Vagina (tissue), 2 donors: ENCODE measurements at regions not wholly inside any gene's neighbourhood (a gene's known extent, or its start where the extent isn't known, plus 50 kb on each side); places are given as distances from the start of the nearest gene placed in this dataset.

Source experiments
- DNase-seq, 2 donors: peaks; one replicate each; pipeline ENCODE4 v3.0.0-alpha.2; 2017; ENCODE audit errors: extremely low spot score in 2 of 2
- H3K27ac ChIP-seq: fragments of 200-600 bp; sonication (generic); one replicate; pipeline ENCODE4 v1.5.1; 2019
- H3K27me3 ChIP-seq: fragments of 200-600 bp; sonication (generic); one replicate; pipeline ENCODE4 v1.5.1; 2019
- H3K36me3 ChIP-seq, 2 donors: fragments of 200-600 bp; sonication (generic); one replicate each; pipeline ENCODE4 v1.5.1; 2017 to 2019
- H3K4me1 ChIP-seq: fragments of 200-600 bp; sonication (generic); one replicate; pipeline ENCODE4 v1.5.1; 2019
- H3K4me3 ChIP-seq, 2 donors: fragments of 200-600 bp; sonication (generic); 1 replicate in 1 of 2; 2 replicates in 1 of 2; pipeline ENCODE4 v1.5.1; 2016 to 2019
- H3K9me3 ChIP-seq: fragments of 200-600 bp; sonication (generic); one replicate; pipeline ENCODE4 v1.5.1; 2019
- CTCF ChIP-seq, 3 experiments: fragments of 450-650 bp in 2 of 3; fragments of 200-600 bp in 1 of 3; sonication (generic) in 1 of 3; IDR thresholded peaks; one replicate each; pipeline ENCODE4 v1.5.1; 2017 to 2019; ENCODE audit warnings: antibody characterized with exemption in 3 of 3, mild to moderate bottlenecking in 2 of 3, moderate library complexity in 2 of 3
- POLR2A ChIP-seq, 2 donors: fragments of 450-650 bp; IDR thresholded peaks; one replicate each; pipeline ENCODE4 v1.6.1; 2017; ENCODE audit warnings: antibody characterized with exemption in 2 of 2, mild to moderate bottlenecking in 2 of 2, moderate library complexity in 2 of 2
- POLR2AphosphoS5 ChIP-seq, 2 donors: sonication (generic); formaldehyde crosslinking; IDR thresholded peaks; one replicate each; pipeline ENCODE4 v1.9.0; 2017; ENCODE audit warnings: antibody characterized with exemption in 2 of 2, mild to moderate bottlenecking in 2 of 2, low read depth in 1 of 2; ENCODE audit not compliant: insufficient read depth in 1 of 2
- intact Hi-C: fragments of 100-400 bp; cut with DNase I; formaldehyde crosslinking; loops from one replicate; pipeline ENCODE4 v1.15.1; 2023

- intact Hi-C loops: no loop called here
- DNase-seq: no peak
These were observed 974.6 kb downstream of the TTLL7 start for GRCh38 chr1:83024251-83024767.

GRCh38 chr1:83023212-83023611 is 975.7 kb downstream of the TTLL7 start:
- TF ChIP-seq POLR2A (IDR thresholded peaks at IDR 0.05) (no peak), CTCF (IDR thresholded peaks at IDR 0.05) (no peak), POLR2AphosphoS5 (IDR thresholded peaks at IDR 0.05; ENCODE audit: insufficient read depth in 1 of 2, low read depth in 1 of 2) (no peak)
- H3K27me3 ChIP-seq: no peaks in the 10 kb centered on the region
- no peaks in the 10 kb centered on the region for H3K9me3 ChIP-seq
- no peak overlapping the region for H3K4me3 ChIP-seq
- intact Hi-C loops: no loop called here
- no peaks in the 10 kb centered on the region for H3K36me3 ChIP-seq
- H3K4me1 ChIP-seq: no peaks in the 10 kb centered on the region
- H3K27ac ChIP-seq: no peak overlapping the region
- DNase-seq: no peak

More at GRCh38 chr1:83024251-83024767, 974.6 kb downstream of the TTLL7 start:
- Histone ChIP-seq H3K9me3 (no peaks in the 10 kb centered on the region), H3K4me1 (no peaks in the 10 kb centered on the region), H3K4me3 (no peak overlapping the region), H3K27me3 (no peaks in the 10 kb centered on the region), H3K36me3 (no peaks in the 10 kb centered on the region), H3K27ac (no peak overlapping the region)
- TF ChIP-seq POLR2A (IDR thresholded peaks at IDR 0.05): no peak
- TF ChIP-seq CTCF (IDR thresholded peaks at IDR 0.05): no peak
- TF ChIP-seq POLR2AphosphoS5 (IDR thresholded peaks at IDR 0.05; ENCODE audit: insufficient read depth in 1 of 2, low read depth in 1 of 2): no peak

- Histone ChIP-seq H3K4me1 (no peaks in the 10 kb centered on the region), H3K27me3 (no peaks in the 10 kb centered on the region), H3K4me3 (no peak overlapping the region), H3K9me3 (no peaks in the 10 kb centered on the region), H3K36me3 (no peaks in the 10 kb centered on the region), H3K27ac (no peak overlapping the region)
- intact Hi-C loops: no loop called here
- TF ChIP-seq POLR2A (IDR thresholded peaks at IDR 0.05) (no peak), CTCF (IDR thresholded peaks at IDR 0.05) (no peak)
- no peak for DNase-seq
These were observed 976.7 kb downstream of the TTLL7 start for GRCh38 chr1:83022206-83022605.

GRCh38 chr1:83017701-83018100 is 981.2 kb downstream of the TTLL7 start:
- TF ChIP-seq POLR2A (IDR thresholded peaks at IDR 0.05): no peak
- no peak for TF ChIP-seq POLR2AphosphoS5 (IDR thresholded peaks at IDR 0.05; ENCODE audit: insufficient read depth in 1 of 2, low read depth in 1 of 2)
- TF ChIP-seq CTCF (IDR thresholded peaks at IDR 0.05): no peak
- intact Hi-C loops: no loop called here

GRCh38 chr1:83017276-83017675 is 981.7 kb downstream of the TTLL7 start:
- no peaks in the 10 kb centered on the region for H3K36me3 ChIP-seq
- DNase-seq: no peak
- no peak overlapping the region for H3K27ac ChIP-seq
- H3K4me3 ChIP-seq: no peak overlapping the region
- intact Hi-C loops: no loop called here
- H3K4me1 ChIP-seq: no peaks in the 10 kb centered on the region
- H3K27me3 ChIP-seq: no peaks in the 10 kb centered on the region
- H3K9me3 ChIP-seq: no peaks in the 10 kb centered on the region
- TF ChIP-seq CTCF (IDR thresholded peaks at IDR 0.05) (no peak), POLR2A (IDR thresholded peaks at IDR 0.05) (no peak), POLR2AphosphoS5 (IDR thresholded peaks at IDR 0.05; ENCODE audit: insufficient read depth in 1 of 2, low read depth in 1 of 2) (no peak)

More at GRCh38 chr1:83017701-83018100, 981.2 kb downstream of the TTLL7 start:
- Histone ChIP-seq H3K4me1 (no peaks in the 10 kb centered on the region), H3K36me3 (no peaks in the 10 kb centered on the region), H3K27me3 (no peaks in the 10 kb centered on the region), H3K27ac (no peak overlapping the region), H3K4me3 (no peak overlapping the region), H3K9me3 (no peaks in the 10 kb centered on the region)
- no peak for DNase-seq
